Stomach (tissue), 8 donors: ENCODE measurements at regions not wholly inside any gene's neighbourhood (a gene's known extent, or its start where the extent isn't known, plus 50 kb on each side); places are given as distances from the start of the nearest gene placed in this dataset.

ENCODE experiments used
- DNase-seq, 2 donors: peaks; one replicate each; pipeline versions ENCODE4 v3.0.0 to v3.0.0-alpha.2; 2013 to 2019
- H3K27ac ChIP-seq, 5 donors: fragments of 200-600 bp in 4 of 5; sonication (generic) in 4 of 5; one replicate each; pipeline ENCODE4 v1.5.1; 2013 to 2019; ENCODE audit warnings: mild to moderate bottlenecking in 1 of 5, moderate library complexity in 1 of 5
- H3K27me3 ChIP-seq, 3 donors: fragments of 200-600 bp; sonication (generic); one replicate each; pipeline ENCODE4 v1.5.1; 2017 to 2019; ENCODE audit warnings: mixed run types in 1 of 3
- H3K36me3 ChIP-seq, 4 donors: fragments of 200-600 bp; sonication (generic); 1 replicate in 3 of 4; 2 replicates in 1 of 4; pipeline ENCODE4 v1.5.1; 2016 to 2019
- H3K4me1 ChIP-seq, 4 donors: fragments of 200-600 bp; sonication (generic); one replicate each; pipeline ENCODE4 v1.5.1; 2016 to 2019
- H3K4me3 ChIP-seq, 4 donors: fragments of 200-600 bp; sonication (generic) in 3 of 4; one replicate each; pipeline ENCODE4 v1.5.1; 2016 to 2019; ENCODE audit warnings: mild to moderate bottlenecking in 1 of 4
- H3K9me3 ChIP-seq, 4 donors: fragments of 200-600 bp; sonication (generic); one replicate each; pipeline ENCODE4 v1.5.1; 2016 to 2019
- CTCF ChIP-seq, 7 experiments: fragments of 450-650 bp in 4 of 7; fragments of 200-600 bp in 3 of 7; sonication (generic) in 3 of 7; IDR thresholded peaks; one replicate each; pipeline ENCODE4 v1.5.1; 2016 to 2019; ENCODE audit warnings: antibody characterized with exemption in 7 of 7, control low read depth in 2 of 7, mild to moderate bottlenecking in 1 of 7
- EP300 ChIP-seq: sonication (generic); formaldehyde crosslinking; IDR thresholded peaks from one replicate; pipeline ENCODE4 v1.6.1; 2017; ENCODE audit warnings: antibody characterized with exemption
- POLR2A ChIP-seq, 4 donors: fragments of 450-650 bp; IDR thresholded peaks; one replicate each; pipeline ENCODE4 v1.6.1; 2016; ENCODE audit warnings: antibody characterized with exemption in 4 of 4, control low read depth in 2 of 4, mild to moderate bottlenecking in 1 of 4, moderate library complexity in 1 of 4
- POLR2AphosphoS5 ChIP-seq, 3 donors: sonication (generic); formaldehyde crosslinking; IDR thresholded peaks; one replicate each; pipeline ENCODE4 v1.6.1; 2016; ENCODE audit warnings: antibody characterized with exemption in 3 of 3
- WGBS, 5 donors: extraction: QIAGEN DNeasy Blood & Tissue Kit in 3 of 5; methylation state at CpG; one replicate each; pipeline versions ENCODE4 v1.1.5 to v1.1.7; 2013 to 2018; 5-methylcytosine and 5-hydroxymethylcytosine counted together
- intact Hi-C: fragments of 100-400 bp; cut with DNase I; formaldehyde crosslinking; loops from one replicate; pipeline ENCODE4 v1.15.1; 2023; ENCODE audit warnings: low total_unique reads
- donor health status: healthy with polysubstance abuse.
- donor health status: Bipolar disorder and iron deficiency.
- donor health status: healthy.

- TF ChIP-seq CTCF (IDR thresholded peaks at IDR 0.05) (no peak), POLR2A (IDR thresholded peaks at IDR 0.05) (no peak), EP300 (no peak), POLR2AphosphoS5 (IDR thresholded peaks at IDR 0.05) (no peak)
- intact Hi-C loops: no loop called here
- no peak overlapping the region for H3K27ac ChIP-seq
- H3K9me3 ChIP-seq: no peaks in the 10 kb centered on the region
- 85 to 89% (median 87%) methylated on average over 6 of the region's 6 CpGs for WGBS, 5 donors
- DNase-seq: no peak
- H3K4me3 ChIP-seq: no peak overlapping the region
- no peaks in the 10 kb centered on the region for H3K27me3 ChIP-seq
- no peaks in the 10 kb centered on the region for H3K36me3 ChIP-seq
- peaks cover 0 to 4% (median under 1%) of the 10 kb centered on the region in 4 donors for H3K4me1 ChIP-seq
Observed at GRCh38 chr10:113441220-113441619, 111.6 kb upstream of the HABP2 start.

GRCh38 chr10:113441686-113442270 is 111.1 kb upstream of the HABP2 start:
- Histone ChIP-seq H3K4me1 (peaks cover 0 to 7% (median 5%) of the 10 kb centered on the region in 4 donors), H3K4me3 (no peak overlapping the region), H3K36me3 (no peaks in the 10 kb centered on the region), H3K27me3 (no peaks in the 10 kb centered on the region), H3K9me3 (no peaks in the 10 kb centered on the region), H3K27ac (no peak overlapping the region)
- intact Hi-C loops: no loop called here
- DNase-seq: no peak
- WGBS, 5 donors: 88 to 97% (median 90%) methylated on average over 4 of the region's 4 CpGs
- no peak for TF ChIP-seq POLR2AphosphoS5 (IDR thresholded peaks at IDR 0.05)
- no peak for TF ChIP-seq CTCF (IDR thresholded peaks at IDR 0.05)
- no peak for TF ChIP-seq EP300
- no peak for TF ChIP-seq POLR2A (IDR thresholded peaks at IDR 0.05)

GRCh38 chr10:113442336-113442735 is 110.5 kb upstream of the HABP2 start:
- H3K27ac ChIP-seq: no peak overlapping the region
- H3K36me3 ChIP-seq: no peaks in the 10 kb centered on the region
- no peak for TF ChIP-seq POLR2A (IDR thresholded peaks at IDR 0.05)
- no peak for TF ChIP-seq EP300
- TF ChIP-seq POLR2AphosphoS5 (IDR thresholded peaks at IDR 0.05): no peak
- no peak for TF ChIP-seq CTCF (IDR thresholded peaks at IDR 0.05)
- no peak for DNase-seq
- peaks cover 0 to 8% (median 5%) of the 10 kb centered on the region in 4 donors for H3K4me1 ChIP-seq
- intact Hi-C loops: no loop called here
- H3K27me3 ChIP-seq: no peaks in the 10 kb centered on the region
- no peaks in the 10 kb centered on the region for H3K9me3 ChIP-seq
- 54 to 80% (median 62%) methylated on average over 2 of the region's 2 CpGs for WGBS, 5 donors
- H3K4me3 ChIP-seq: no peak overlapping the region

- Histone ChIP-seq H3K9me3 (no peaks in the 10 kb centered on the region), H3K36me3 (no peaks in the 10 kb centered on the region), H3K4me1 (peaks cover 0 to 8% (median 5%) of the 10 kb centered on the region in 4 donors), H3K27ac (no peak overlapping the region), H3K27me3 (no peaks in the 10 kb centered on the region), H3K4me3 (no peak overlapping the region)
- TF ChIP-seq CTCF (IDR thresholded peaks at IDR 0.05) (no peak), POLR2AphosphoS5 (IDR thresholded peaks at IDR 0.05) (no peak), POLR2A (IDR thresholded peaks at IDR 0.05) (no peak), EP300 (no peak)
- DNase-seq: no peak
- WGBS, 5 donors: 69 to 77% (median 75%) methylated on average over 3 of the region's 3 CpGs
- intact Hi-C loops: no loop called here
Observed at GRCh38 chr10:113443141-113443925, 109.5 kb upstream of the HABP2 start.
